NCI-H2107 treated with DMSO at 0.1 percent for 48 hours (cell line): ENCODE measurements at regions not wholly inside any gene's neighbourhood (a gene's known extent, or its start where the extent isn't known, plus 50 kb on each side); places are given as distances from the start of the nearest gene placed in this dataset.

ENCODE experiments used
- DNase-seq: peaks from one replicate; lab custom pipeline; 2025; ENCODE audit not compliant: unreplicated experiment; lab: John Stamatoyannopoulos, UW

- no peak for DNase-seq
Observed at GRCh38 chr13:40401911-40402776, 264.3 kb downstream of the FOXO1 start.

DNA sequence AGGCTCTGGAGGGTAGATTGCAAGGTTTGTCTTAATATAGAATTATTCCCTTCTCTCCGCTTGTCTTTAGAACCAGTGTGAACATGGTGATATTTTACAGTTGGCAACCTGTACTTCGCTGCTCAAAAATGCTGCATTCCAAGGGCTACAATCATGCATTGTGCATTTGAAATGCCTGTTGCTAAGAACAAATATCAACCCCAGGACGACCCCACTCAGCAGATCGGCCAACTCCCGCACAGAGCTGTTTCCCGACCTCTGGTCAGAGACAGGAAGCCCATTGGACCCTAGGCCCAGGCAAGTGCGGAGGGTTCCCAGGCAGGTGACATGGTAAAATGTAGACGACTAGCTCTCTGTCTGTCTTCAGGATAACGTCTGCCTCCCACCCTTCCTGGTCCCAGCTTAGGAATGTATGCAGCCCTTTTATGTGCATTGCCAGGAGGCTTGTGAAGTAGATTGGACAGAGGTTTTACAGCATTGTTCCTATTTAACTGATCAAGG is 263.5 kb downstream of the FOXO1 start:
- DNase-seq = no peak

- no peak for DNase-seq
Observed at GRCh38 chr13:40403509-40404241, 262.8 kb downstream of the FOXO1 start.

GRCh38 chr13:40404407-40404806 is 262.0 kb downstream of the FOXO1 start:
- no peak for DNase-seq

DNA sequence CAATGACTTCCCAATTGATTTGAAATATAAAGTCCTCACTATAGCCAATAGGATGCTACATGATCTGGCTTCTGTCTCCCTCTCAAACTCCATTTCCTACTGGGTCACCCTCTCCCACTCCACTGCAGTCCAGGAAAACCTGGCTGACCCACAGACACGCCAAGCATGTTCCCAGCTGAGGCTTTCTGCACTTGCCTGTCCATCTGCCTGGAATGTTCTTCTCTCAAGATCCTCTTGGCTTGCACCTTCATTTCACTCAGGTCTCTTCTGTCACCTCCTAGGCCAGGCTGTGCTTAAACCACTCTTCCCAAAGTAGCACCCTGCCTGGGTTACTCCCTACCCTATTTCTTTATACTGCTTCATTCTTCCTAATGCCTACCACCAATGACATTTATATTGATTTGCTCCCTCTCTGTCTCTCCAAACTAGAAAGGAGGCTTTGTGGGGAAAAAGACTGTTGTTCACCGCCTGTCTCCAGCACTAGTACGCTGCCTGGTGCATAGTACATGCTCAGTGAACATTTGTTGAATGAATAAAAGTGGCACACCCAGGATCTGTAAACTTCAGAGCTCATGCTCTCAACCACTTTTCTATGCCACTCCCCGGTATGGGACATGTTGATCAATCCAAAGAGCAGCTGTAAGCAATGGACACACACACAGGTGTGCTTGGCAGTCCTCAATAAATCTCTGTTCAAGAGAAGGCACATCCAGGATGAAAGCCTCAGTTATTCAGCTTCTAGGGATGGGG is 261.3 kb downstream of the FOXO1 start:
- no peak for DNase-seq

DNA sequence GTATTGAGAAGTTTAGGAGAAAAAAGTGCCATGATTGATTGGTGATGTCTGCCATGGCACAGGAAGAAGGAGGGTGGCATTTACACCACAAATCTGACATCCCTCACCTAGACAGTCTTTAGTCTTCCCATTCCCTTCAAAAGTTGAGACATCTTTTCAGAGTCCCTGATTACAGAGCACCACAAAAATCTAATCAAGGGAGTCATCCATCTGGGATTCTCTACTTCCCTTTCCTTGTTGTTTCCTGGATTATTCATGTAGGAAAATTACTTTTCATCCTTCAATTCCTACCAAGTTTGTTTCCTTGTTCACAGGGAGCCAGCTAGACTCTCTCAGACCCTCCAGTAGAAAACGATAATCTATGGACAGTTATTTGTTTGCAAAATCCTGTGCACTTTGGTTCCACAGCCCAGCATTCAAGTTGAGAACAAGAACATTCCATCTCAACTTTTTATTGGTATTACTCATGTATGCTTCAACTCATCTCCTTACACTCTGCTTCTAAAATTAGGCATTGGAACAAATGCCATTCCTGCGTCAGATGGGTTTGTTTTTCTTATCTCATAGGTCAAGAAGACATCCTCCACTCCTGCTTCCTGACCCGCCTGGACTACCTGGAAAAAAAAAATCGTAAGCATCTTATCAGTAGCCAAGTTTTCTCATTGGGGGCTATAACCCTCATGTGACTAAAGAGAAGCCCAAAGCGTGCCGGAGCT is 259.9 kb downstream of the FOXO1 start:
- DNase-seq = no peak

GRCh38 chr13:40407567-40407966 is 258.9 kb downstream of the FOXO1 start:
- DNase-seq = no peak

GRCh38 chr13:40408602-40409001 is 257.8 kb downstream of the FOXO1 start:
- no peak for DNase-seq

GRCh38 chr13:40409278-40409677 is 257.2 kb downstream of the FOXO1 start:
- no peak for DNase-seq

DNA sequence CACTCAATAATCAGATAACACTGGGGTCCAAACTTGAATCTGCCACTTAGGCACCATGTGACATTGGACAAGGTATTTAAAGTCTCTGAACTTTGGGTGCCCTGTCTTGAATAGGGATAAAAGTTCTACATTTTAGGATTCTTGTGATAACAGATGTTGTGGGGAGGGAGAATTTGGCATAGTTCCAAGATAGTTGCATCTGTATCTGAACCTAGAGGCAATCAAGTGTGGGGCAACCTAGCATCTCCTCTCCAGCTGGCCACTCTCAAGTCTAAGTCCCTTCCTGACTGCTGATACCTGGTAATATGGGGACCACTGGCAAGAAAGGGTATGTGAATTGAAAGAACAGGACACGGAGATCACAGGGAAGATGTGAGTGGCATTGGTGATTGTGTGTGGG is 256.1 kb downstream of the FOXO1 start:
- DNase-seq = no peak

DNA sequence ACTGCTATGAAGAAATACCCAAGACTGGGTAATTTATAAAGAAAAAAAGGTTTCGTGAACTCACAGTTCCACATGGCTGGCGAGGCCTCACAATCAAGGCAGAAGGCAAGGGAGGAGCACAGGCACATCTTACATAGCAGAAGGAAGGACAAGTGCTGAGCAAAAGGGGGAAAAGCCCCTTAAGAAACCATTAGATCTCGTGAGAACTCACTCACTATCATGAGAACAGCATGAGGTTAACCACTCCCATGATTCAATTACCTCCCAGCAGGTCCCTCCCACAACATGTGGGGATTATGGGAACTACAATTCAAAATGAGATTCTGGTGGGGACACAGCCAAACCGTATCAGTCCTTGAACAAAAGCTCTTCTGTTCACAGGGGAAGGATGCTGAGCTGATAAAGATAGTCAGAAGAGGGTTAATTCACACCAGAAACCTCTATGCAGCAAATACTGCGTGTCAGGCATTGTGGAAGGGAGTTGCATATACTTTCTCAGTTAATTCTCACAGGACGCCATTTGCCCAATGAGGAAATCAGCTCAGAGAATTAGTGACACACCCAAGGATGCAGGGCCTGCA is 246.2 kb downstream of the FOXO1 start:
- no peak for DNase-seq

DNA sequence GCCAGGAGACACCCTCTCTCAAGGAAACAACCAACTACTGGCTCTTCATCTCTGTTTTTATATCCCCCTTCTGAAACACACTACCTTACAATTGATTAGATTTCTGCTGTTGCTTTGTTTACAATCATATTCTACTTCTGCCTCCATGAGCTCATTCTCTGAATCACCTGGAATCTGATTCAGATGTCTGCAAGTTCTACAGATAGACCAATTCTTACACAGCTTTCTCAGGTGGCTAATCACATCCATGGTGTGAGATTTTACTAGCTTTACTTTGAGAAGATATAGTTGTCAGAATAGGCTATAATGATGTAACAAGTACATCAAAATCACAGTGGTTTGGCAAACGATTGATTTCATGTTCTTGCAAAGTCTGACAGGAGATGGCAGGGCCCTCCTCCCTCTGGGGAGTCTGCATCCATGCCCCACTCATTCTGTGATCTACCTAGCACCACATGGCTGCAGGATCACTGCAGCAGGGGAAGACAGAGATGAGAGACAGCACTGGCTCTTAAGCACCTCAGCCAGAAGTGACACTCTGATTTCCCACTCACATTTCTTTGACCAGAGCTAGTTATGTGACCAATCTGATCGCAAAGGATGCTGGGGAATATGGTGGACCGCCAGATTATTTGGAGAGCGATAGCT is 243.7 kb downstream of the FOXO1 start:
- no peak for DNase-seq

GRCh38 chr13:40428354-40428753 is 238.1 kb downstream of the FOXO1 start:
- no peak for DNase-seq

DNA sequence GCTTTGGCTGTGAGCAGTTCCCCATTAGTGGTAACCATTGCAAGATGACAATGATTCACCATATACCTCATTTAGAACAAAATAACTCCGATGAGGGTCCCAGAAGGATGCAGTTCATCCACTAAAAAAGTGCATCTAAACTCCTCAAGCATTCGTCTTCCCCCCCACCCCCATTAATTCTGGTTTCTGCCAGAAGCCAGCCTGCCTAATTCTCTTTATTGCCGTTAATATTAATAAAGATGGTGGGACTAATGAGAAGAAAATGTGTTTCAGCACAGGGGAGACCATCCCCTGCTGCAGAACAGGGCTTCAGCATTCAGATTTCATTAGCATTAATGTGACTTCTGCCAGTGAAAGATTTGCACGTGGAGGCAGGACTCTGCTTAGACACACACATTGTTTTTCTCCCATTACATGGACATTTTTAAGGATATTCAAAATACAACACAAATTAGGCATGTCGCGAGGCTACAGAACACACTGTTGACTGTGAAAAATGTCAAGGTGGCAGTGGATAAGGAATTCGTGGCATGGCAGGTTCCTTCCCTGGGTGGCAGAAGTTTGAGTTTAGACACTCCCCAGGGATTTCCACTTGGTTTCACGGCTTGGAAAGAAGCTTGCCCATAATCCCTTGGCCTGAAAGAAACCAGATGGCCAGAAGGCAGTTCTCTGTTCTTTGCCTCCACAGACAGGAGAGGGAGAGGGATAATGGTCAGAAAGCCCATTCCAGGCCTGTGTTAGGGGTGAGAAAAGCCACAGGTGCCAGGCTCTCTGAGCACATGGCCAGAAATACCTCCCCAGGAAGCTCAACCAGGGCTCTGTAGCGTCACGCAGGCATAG is 236.5 kb downstream of the FOXO1 start:
- no peak for DNase-seq

GRCh38 chr13:40432018-40432978 is 234.1 kb downstream of the FOXO1 start:
- no peak for DNase-seq

GRCh38 chr13:40433001-40433400 is 233.4 kb downstream of the FOXO1 start:
- DNase-seq = no peak

DNA sequence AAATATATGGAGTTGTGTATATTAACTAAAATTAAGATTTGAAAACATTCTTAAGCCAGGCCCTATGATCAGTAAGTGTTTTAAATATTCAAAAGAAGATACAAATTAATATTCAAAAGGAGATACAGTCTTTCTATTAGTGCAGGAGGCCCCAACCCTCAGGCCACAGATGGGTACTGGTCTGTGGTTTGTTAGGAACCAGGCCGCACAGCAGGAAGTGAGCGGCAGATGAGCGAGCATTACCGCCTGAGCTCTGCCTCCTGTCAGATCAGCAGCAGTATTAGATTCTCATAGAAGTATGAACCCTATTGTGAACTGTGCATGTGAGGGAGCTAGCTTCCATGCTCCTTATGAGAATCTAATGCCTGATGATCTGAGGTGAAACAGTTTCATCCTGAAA is 232.9 kb downstream of the FOXO1 start:
- DNase-seq = no peak
